RKO (cell line): ENCODE measurements at regions not wholly inside any gene's neighbourhood (a gene's known extent, or its start where the extent isn't known, plus 50 kb on each side); places are given as distances from the start of the nearest gene placed in this dataset.
A peak's percentile ranks its signal among the peaks of the same experiment; 100 is the strongest.

Experiments used
- DNase-seq: peaks from one replicate; pipeline ENCODE4 v3.0.0-alpha.2; 2016; ENCODE audit warnings: low spot score

GRCh38 chr13:88883741-88884140 is 1212.6 kb downstream of the SLITRK5 start:
- DNase-seq, result no peak

DNA sequence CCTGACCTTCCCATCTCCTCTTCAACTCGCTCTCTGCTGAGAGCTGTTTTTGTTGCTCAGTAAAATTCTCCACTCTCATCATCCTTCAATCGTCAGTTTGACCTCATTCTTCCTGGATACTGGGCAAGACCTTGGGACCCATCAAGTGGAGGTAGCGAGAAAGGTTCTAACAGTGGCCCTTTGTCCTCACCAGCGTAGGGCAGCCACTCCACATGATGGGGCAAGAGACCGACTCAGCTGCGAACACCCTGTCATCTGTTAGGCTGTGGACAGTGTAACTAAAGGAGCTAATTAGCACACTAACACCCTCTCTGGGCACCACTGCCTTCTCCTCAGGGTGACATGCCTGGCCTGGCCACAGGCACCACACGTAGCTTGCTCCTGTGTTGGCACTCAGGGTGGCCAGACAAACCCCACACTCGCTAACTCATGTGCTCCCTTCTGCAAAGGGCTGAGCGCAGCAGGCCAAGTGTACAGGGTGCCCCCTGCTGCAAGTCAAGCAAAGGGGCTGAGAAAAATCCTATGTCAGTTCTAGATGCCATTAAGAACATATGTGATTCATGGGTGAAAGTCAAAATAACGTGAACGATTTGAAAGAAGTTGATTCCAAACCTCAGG is 1216.0 kb downstream of the SLITRK5 start:
- no peak for DNase-seq

DNA sequence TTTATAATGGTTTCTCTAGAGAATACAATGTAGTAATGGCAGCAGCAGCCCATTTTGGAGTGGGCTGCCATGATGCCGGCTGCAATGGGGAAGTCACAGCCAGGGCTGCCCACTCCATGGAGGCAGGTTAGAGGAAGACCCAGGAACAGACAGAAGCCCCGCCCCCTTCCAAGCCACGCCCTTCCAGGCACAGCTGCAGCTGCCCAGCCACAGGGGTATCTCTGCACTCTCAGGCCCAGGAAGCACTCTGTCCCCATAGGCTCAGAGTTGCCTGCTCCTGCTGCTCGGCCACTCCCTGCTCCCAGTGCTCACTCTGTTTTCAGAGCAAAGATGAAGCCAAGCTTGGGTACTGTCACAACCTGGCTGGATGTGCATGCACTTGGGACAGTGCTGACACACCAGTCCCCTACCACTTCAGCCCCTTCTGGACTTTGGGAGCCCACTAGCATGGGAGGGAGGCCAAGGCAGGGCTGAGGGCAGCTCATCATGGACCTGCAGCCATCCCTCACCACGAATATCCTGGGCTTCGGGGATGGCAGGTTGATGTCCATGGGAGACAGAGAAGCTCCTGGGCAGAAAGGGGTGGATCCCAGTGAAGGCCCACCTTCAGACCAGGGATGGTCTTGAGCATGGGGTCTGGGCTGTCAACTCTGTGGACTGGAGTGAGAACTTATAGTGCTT is 1224.2 kb downstream of the SLITRK5 start:
- DNase-seq, result no peak

GRCh38 chr13:88896466-88896865 is 1225.3 kb downstream of the SLITRK5 start:
- no peak for DNase-seq

- DNase-seq, result no peak
Measured at GRCh38 chr13:88908961-88909441, 1237.8 kb downstream of the SLITRK5 start.

GRCh38 chr13:88919970-88920628 is 1248.9 kb downstream of the SLITRK5 start:
- no peak for DNase-seq

DNA sequence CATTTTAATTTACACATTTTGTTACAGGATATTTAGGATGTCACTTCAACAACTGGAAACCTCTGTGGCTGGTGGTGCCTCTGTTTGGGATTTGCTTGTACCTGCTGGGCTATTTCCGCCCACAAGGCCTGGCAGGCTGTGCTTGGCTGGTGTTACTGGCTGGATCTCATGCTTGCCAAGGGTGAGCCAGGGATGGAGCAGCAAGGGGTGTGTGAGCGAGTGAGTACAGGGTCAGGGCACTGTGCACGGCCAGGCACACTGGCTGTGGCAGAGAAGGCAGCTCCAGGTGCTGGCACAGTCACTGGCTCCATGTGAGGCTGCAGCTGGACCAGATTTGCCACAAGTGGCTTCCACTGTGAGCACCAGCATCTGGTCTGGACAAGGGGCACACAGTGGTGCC is 1254.8 kb downstream of the SLITRK5 start:
- DNase-seq, result no peak

DNA sequence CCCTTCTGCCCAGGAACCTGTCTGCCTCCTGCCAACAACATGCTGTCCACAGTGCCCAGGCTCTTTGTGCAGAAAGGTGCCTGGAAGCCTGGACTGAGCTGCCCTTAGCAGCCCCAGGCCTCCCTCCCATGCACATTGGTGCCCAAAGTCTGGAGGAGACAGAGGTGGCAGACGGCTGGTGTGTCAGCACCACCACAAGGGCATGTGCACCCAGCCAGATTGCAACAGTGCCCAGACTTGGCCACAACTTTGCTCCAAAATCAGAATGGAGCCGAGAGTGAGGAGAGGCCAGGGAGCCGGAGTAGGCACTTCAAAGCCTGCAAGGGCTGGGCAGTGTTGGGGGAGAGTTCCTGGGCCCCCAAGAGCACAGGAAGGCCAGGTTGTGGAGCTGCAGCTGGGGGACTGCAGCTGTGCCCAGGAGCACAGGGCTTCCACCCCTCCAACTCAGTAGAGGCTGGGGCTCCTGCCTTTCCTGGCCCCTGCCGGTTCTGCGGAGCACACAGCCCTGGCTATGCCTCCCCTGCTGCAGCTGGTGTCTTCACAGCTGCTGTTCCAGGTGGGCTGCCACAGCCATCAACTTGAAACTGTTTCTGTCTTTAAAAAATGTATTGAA is 1255.8 kb downstream of the SLITRK5 start:
- no peak for DNase-seq

- no peak for DNase-seq
Measured at GRCh38 chr13:88932950-88933349, 1261.8 kb downstream of the SLITRK5 start.

GRCh38 chr13:88937384-88937783 is 1266.2 kb downstream of the SLITRK5 start:
- DNase-seq, result no peak

DNA sequence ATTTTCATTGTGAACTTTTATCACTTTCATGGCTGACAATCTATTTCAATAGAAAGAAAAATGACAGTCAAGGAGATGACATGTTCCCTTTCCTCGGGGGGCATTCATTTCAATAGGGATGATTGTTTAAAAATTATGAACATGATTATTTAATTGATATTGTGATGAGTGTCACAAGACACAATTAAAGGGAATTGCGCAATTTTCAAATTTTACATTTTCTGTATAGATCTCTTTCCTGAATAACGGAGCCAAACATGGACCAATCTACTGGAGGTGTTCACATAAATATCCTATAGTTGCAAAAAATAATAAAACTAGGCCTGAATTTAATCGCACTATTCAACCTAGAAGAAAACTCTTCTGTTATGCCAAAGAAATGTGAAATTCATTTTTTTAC is 1274.6 kb downstream of the SLITRK5 start:
- no peak for DNase-seq

DNA sequence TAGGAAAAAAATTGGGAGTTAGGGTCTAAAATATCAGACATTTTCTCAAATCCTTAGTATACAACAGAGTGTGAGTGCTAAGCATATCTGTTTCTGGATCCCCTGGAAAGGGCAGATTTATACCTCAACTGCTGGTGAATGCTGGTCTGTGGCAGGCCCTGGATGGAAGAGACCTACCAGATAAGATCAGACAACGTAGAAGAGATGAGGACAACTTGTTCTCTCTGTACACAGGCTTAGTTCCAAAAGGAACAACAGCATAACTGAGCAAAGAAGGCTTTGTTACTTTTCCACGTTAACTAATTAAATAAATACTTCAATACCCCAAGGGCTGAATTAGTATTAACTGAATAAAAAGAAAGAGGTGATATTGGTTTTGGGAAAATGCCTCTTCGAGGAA is 1277.3 kb downstream of the SLITRK5 start:
- no peak for DNase-seq

- no peak for DNase-seq
Measured at GRCh38 chr13:88958821-88959220, 1287.7 kb downstream of the SLITRK5 start.

DNA sequence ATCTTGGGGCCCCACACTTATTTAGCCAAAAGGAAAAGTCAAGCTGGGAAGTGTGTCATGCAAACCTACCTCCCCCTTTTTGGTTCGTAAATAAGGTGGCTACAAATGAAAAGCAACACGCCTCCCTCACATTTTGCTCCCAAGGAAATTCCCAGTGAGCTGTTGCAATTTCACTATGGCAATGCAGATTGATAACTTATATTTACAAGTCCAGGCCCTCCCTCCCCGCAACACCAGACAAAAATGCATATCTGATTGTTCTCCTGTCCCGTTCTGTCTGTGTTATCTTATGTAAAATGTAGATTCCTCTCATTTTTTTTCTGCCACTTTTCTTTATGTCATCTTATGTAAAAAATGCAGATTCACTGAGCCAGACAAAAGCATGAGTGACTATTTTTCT is 1305.3 kb downstream of the SLITRK5 start:
- no peak for DNase-seq

DNA sequence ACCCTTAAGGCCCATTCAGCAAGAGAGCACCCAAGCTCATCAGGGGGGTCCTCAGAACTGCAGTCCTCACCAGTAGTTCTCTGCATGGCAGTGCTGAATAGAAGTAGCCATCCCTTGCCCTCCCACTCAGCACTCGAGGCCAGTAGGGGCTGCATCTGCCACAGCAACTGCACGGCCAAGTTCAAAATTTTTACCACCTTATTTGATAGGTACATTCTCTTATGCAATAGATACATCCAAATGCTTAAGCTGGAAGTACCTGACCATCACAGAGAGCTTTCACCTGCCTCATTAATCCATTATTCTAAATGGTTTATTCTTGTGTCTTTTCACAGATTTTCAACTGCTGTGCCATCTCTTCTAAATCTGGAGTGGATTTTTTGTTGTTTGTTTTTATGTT is 1307.4 kb downstream of the SLITRK5 start:
- no peak for DNase-seq

DNA sequence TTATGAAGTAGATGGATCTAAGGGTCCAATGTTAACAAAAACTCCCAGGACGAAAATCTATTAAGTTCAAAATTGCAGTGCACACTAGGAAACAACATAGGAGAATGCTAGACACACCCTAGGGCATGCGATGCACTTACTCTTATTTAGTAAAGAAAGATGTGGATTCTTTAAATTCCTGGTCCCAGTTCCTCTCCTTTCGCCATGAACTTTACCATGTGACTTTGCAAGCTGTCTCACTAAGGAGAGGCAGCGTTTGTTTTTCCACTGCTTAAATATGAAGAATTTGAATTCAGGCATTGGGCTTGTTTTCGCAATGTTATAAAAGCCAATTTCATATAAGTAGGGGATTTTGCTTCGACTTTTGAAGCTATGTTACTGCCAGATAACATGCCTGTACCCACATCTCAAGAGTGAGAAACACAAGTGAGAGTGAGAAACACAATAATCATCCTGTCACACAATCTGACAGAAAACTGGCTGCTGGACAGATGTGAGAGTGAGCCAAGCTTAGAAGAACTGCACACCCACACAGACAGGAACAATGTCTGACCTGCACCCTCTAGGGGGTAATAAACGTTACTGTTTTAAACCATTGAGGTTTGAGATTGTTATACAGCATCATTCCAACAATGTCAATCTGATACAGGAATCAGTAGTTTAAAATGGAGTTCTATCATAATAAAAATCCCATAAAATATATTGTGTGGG is 1308.4 kb downstream of the SLITRK5 start:
- peak; percentile 46 for DNase-seq

DNA sequence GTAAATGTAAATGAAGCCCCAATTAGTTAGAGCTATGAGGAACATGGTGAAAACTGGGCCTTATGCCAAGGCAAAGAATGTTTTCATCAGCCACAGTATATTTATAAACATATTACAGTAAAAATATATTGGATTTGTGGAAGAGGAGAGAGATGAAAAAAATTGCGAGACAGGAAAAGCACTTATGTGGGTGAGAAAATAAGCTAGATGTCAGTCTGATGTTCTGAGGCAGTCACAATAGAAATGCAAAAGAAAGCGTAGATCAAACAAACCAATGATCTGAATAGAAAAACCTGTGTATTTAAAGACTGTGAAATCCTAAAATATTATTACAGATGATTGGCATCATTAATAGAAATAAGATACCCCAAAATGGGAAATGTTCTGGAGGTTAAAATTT is 1332.5 kb downstream of the SLITRK5 start:
- DNase-seq, result no peak

DNA sequence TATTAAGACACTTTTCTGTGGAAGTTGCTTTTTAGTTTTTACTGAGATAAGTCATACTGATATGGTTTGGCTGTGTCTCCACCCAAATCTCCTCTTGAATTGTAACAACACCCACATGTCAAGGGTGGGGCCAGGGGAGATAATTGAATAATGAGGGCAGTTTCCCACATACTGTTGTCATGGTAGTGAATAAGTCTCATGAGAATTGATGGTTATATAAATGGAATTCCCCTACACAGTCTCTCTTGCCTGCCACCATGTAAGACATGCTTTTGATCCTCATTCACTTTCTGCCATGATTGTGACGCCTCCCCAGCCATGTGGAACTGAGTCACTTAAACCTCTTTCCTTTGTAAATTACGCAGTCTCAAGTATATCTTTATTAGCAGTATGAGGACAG is 1340.4 kb downstream of the SLITRK5 start:
- no peak for DNase-seq

GRCh38 chr13:89027694-89028306 is 1356.6 kb downstream of the SLITRK5 start:
- DNase-seq, result no peak

GRCh38 chr13:89029062-89029461 is 1357.9 kb downstream of the SLITRK5 start:
- no peak for DNase-seq

DNA sequence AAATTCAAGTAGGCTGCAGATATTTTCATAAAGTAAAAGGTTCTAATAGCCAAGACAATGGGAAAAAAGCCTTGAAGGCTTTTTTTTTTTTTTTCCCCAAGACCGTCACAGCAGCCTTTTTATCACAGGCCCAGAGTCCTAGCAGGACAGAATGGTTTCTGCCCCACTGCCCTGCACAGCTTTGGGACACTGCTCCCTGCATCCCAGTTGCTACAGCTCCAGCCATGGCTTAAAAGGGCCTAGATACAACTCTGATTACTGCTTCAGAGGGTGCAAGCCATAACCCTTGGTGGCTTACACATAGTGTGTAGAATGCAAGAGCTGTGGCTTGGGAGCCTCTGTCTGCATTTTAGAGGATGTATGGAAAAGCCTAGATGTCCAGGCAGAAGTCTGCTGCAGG is 1362.8 kb downstream of the SLITRK5 start:
- DNase-seq, result no peak

DNA sequence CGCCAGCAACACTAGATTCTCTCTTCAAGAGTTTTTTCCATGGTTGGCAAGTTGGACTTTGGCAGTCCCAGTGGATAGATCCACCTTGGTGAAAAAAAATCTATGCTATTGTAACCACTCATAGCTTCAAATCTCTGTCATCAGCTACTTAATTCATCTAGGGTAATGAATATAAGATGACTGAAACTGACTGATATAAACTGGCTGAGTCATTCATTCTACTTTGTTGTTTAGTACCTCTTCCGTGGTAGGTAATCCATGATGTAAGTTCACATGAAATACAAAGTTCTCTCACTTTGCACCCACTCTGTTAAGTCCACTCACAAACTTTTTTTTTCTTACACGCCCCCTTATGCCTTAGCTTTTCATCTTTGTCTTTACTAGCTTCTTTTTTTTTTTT is 1381.5 kb downstream of the SLITRK5 start:
- no peak for DNase-seq
